Kidney (tissue), 13 donors: ENCODE measurements at regions not wholly inside any gene's neighbourhood (a gene's known extent, or its start where the extent isn't known, plus 50 kb on each side); places are given as distances from the start of the nearest gene placed in this dataset.

ENCODE experiments used
- DNase-seq, 5 donors: peaks; one replicate each; pipeline ENCODE4 v3.0.0-alpha.2; 2013 to 2020
- FAIRE-seq: peaks from 2 replicates; lab custom pipeline; 2012; peaks lifted over from hg19 to GRCh38; lab: Jason Lieb, UNC
- H3K27ac ChIP-seq, 2 donors: one replicate each; pipeline ENCODE4 v1.7.0; 2013; ENCODE audit warnings: low read depth in 2 of 2, low read length in 2 of 2, inconsistent platforms in 1 of 2
- H3K27me3 ChIP-seq: one replicate; pipeline ENCODE4 v1.7.1; 2013; ENCODE audit warnings: low read length, inconsistent platforms; ENCODE audit not compliant: control insufficient read depth, insufficient read depth
- H3K36me3 ChIP-seq, 3 donors: one replicate each; pipeline versions ENCODE4 v1.7.0 to v1.7.1; 2013; ENCODE audit warnings: low read length in 3 of 3, control low read depth in 1 of 3, inconsistent platforms in 1 of 3; ENCODE audit not compliant: insufficient read depth in 3 of 3, control insufficient read depth in 2 of 3
- H3K4me1 ChIP-seq, 3 donors: one replicate each; pipeline versions ENCODE4 v1.7.0 to v1.7.1; 2013; ENCODE audit warnings: low read length in 3 of 3, inconsistent platforms in 1 of 3, low read depth in 1 of 3; ENCODE audit not compliant: control insufficient read depth in 2 of 3, insufficient read depth in 2 of 3
- H3K4me3 ChIP-seq, 3 donors: one replicate each; pipeline versions ENCODE4 v1.7.0 to v1.8.1; 2013; ENCODE audit warnings: low read length in 3 of 3, control low read depth in 1 of 3, inconsistent platforms in 1 of 3
- H3K9ac ChIP-seq, 3 donors: one replicate each; pipeline versions ENCODE4 v1.7.0 to v1.7.1; 2013; ENCODE audit warnings: low read length in 3 of 3, control low read depth in 1 of 3, inconsistent platforms in 1 of 3
- H3K9me3 ChIP-seq, 3 donors: one replicate each; pipeline versions ENCODE4 v1.7.0 to v1.7.1; 2013; ENCODE audit warnings: low read length in 3 of 3, control low read depth in 1 of 3, inconsistent platforms in 1 of 3; ENCODE audit not compliant: control insufficient read depth in 2 of 3, insufficient read depth in 1 of 3
- intact Hi-C: fragments of 100-400 bp; cut with DNase I; formaldehyde crosslinking; loops from one replicate; pipeline ENCODE4 v1.11.1; 2022
- TF ChIP-seq, protein P1 (sequence below): IDR thresholded peaks from 3 replicates; pipeline ENCODE4 v1.5.1; 2012; ENCODE audit warnings: mild to moderate bottlenecking, moderate library complexity, borderline replicate concordance; ENCODE audit not compliant: insufficient read depth; ENCODE audit errors: extremely low read depth
- donor health status: control.
- donor health status: control.
- donor health status: control.
- donor health status: control.
- donor health status: control.
- donor health status: DM: yes; HTN: yes; CAD: no.
- donor health status: Normal renal cell carcinoma (clear cell type).

DNA sequence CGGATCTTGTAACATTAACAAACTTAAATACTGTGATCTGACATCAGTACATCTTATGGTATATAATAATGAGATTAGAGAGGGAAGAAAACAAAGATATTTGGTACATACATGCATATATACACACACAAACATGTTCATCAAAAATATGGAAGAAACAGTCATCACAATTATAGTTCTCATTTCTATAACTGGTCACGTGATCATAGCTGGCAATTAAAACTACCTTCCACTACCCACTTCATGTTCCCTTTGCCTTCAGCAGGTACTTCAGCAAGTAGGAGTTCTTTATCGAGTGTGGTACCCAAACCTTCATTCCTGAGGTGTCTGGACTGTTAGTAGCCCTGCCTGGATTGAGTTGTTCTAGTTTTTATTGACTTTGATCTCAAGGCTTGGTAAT is 70.9 kb upstream of the ALDH1A3 start:
- FAIRE-seq, result no peak
- intact Hi-C loops, result no loop called here
- Histone ChIP-seq H3K27me3 (no peaks in the 10 kb centered on the region), H3K9ac (no peak overlapping the region), H3K9me3 (peaks cover 0 to 9% (median 0%) of the 10 kb centered on the region in 3 donors), H3K4me3 (no peak overlapping the region), H3K36me3 (no peaks in the 10 kb centered on the region), H3K27ac (no peak overlapping the region), H3K4me1 (no peaks in the 10 kb centered on the region)
- TF ChIP-seq, protein P1, sequence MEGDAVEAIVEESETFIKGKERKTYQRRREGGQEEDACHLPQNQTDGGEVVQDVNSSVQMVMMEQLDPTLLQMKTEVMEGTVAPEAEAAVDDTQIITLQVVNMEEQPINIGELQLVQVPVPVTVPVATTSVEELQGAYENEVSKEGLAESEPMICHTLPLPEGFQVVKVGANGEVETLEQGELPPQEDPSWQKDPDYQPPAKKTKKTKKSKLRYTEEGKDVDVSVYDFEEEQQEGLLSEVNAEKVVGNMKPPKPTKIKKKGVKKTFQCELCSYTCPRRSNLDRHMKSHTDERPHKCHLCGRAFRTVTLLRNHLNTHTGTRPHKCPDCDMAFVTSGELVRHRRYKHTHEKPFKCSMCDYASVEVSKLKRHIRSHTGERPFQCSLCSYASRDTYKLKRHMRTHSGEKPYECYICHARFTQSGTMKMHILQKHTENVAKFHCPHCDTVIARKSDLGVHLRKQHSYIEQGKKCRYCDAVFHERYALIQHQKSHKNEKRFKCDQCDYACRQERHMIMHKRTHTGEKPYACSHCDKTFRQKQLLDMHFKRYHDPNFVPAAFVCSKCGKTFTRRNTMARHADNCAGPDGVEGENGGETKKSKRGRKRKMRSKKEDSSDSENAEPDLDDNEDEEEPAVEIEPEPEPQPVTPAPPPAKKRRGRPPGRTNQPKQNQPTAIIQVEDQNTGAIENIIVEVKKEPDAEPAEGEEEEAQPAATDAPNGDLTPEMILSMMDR, result no peak
- DNase-seq, result no peak

DNA sequence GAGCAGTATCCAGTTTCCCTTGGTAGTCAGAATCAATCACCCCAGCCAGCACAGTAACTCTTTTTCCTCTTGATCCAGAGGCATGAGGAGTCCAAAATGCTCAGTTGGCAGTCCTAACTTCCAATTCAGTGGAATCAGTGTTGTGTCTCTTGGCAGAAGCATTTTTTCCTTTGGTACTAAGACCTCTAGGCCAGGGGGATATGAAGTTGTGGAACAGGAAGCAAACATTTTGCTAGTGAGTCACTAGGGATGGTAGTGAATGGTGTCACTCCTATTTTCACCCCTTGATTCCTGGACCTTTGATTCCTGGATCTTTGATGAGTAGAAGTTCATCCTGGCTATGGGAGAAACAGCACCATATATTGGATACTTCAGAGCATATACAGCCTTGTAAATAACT is 70.5 kb upstream of the ALDH1A3 start:
- peaks cover 0 to 10% (median 0%) of the 10 kb centered on the region in 3 donors for H3K9me3 ChIP-seq
- intact Hi-C loops, result no loop called here
- no peak overlapping the region for H3K4me3 ChIP-seq
- H3K36me3 ChIP-seq, result no peaks in the 10 kb centered on the region
- TF ChIP-seq, protein P1, result no peak
- no peaks in the 10 kb centered on the region for H3K27me3 ChIP-seq
- no peak overlapping the region for H3K9ac ChIP-seq
- no peak for DNase-seq
- FAIRE-seq, result no peak
- no peak overlapping the region for H3K27ac ChIP-seq
- H3K4me1 ChIP-seq, result no peaks in the 10 kb centered on the region

DNA sequence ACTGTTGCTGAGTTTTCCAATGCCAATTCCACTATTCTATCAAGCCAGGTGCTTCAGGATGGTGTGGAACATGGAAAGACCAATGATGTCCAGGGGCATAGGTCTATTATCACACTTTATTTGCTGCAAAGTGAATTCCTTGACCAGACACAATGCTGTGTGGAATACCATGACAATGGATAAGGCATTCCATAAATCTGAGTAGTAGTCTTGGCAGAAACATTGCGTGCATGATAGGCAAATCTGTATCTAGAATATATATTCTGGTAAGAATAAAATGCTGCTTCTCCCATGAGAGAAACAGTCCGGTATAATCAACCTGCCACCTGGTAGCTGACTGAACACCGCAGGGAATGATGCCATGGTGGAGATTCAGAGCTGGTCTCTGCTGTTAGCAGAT is 70.0 kb upstream of the ALDH1A3 start:
- no peaks in the 10 kb centered on the region for H3K36me3 ChIP-seq
- H3K4me1 ChIP-seq, result no peaks in the 10 kb centered on the region
- no peak for DNase-seq
- H3K9me3 ChIP-seq, result peaks cover 0 to 10% (median 0%) of the 10 kb centered on the region in 3 donors
- H3K4me3 ChIP-seq, result no peak overlapping the region
- H3K9ac ChIP-seq, result no peak overlapping the region
- TF ChIP-seq, protein P1, result no peak
- FAIRE-seq, result no peak
- intact Hi-C loops, result no loop called here
- no peaks in the 10 kb centered on the region for H3K27me3 ChIP-seq
- H3K27ac ChIP-seq, result no peak overlapping the region

DNA sequence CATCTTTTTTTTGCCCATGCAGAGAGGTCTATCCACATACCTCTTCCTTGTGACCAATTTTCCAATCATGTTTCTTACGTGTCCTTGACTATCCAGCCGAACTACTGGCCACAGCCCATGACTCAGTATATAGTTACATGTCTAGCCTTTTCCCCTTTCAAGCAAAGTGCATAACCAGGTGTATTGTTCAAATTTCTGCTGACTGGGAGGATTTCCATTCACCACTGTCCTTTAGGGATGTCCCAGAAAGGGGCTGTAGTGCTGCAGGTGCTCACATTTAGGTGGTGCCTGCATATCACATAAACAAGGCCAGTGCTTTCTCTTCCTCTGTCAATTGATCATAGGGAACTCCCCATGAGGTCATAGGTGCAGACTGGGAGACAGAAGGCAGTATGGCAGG is 69.4 kb upstream of the ALDH1A3 start:
- intact Hi-C loops, result no loop called here
- H3K4me1 ChIP-seq, result no peaks in the 10 kb centered on the region
- H3K36me3 ChIP-seq, result no peaks in the 10 kb centered on the region
- peaks cover 0 to 11% (median 0%) of the 10 kb centered on the region in 3 donors for H3K9me3 ChIP-seq
- no peak overlapping the region for H3K4me3 ChIP-seq
- FAIRE-seq (no peak), DNase-seq (no peak)
- H3K9ac ChIP-seq, result no peak overlapping the region
- no peaks in the 10 kb centered on the region for H3K27me3 ChIP-seq
- no peak overlapping the region for H3K27ac ChIP-seq
- TF ChIP-seq, protein P1, result no peak
